ENCODE measurements at regions not wholly inside any gene's neighbourhood (a gene's known extent, or its start where the extent isn't known, plus 50 kb on each side); places are given as distances from the start of the nearest gene placed in this dataset.

DNA sequence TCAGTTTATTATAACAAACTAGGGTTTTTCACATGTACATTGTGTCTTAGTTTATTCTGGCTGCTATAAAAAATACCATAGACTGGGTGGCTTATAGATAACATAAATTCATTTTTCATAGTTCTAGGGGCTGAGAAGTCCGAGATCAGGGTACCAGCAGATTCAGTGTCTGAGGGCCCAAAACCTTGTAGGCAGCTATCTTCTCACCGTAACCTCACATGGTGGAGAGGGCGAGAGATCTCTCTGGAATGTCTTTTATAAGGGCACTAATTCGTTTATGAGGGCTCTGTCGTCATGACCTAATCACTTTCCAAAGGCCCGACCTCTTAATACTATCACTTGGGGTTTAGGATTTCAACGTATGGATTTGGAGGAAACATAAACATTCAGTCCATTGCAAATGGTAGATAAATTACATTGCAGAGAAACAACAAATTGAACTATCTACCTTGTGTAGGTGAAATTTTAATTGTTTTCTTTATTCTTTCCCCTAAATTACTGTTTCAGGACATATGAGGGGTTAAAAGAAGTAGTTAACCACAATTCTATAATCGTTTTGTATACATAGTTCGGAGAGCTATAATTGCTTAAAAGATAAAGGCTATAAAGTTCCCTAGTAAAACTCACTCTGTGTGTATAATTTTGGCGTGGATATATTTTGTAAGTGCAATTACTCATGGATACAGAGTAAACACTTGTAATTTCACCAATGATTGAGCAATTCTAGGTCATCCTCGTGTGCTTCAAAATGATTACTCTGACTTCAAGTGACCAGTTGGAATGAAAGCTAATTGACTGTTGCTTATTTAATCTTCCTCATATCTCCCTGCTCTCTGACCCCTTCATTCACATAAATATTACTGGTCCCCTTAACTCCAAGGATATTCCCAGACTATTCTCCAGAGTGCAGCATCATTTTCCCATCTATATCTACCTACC lies 247.5 kb upstream of the TMEM161B start:
- TF ChIP-seq, protein P1, sequence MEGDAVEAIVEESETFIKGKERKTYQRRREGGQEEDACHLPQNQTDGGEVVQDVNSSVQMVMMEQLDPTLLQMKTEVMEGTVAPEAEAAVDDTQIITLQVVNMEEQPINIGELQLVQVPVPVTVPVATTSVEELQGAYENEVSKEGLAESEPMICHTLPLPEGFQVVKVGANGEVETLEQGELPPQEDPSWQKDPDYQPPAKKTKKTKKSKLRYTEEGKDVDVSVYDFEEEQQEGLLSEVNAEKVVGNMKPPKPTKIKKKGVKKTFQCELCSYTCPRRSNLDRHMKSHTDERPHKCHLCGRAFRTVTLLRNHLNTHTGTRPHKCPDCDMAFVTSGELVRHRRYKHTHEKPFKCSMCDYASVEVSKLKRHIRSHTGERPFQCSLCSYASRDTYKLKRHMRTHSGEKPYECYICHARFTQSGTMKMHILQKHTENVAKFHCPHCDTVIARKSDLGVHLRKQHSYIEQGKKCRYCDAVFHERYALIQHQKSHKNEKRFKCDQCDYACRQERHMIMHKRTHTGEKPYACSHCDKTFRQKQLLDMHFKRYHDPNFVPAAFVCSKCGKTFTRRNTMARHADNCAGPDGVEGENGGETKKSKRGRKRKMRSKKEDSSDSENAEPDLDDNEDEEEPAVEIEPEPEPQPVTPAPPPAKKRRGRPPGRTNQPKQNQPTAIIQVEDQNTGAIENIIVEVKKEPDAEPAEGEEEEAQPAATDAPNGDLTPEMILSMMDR (IDR thresholded peaks at IDR 0.05): no peak
- no peaks in the 10 kb centered on the region for H3K9me3 ChIP-seq (ENCODE audit: control insufficient read depth in 1 of 2, insufficient read depth in 1 of 2, low read length in 2 of 2)
- Mint-ChIP-seq H3K4me1 (ENCODE audit: low read depth) (no peaks in the 10 kb centered on the region), H3K27me3 (peaks cover 39% of the 10 kb centered on the region), H3K27ac (no peak overlapping the region), H3K9me3 (no peaks in the 10 kb centered on the region), H3K4me3 (no peak overlapping the region), H3K36me3 (ENCODE audit: low read depth) (no peaks in the 10 kb centered on the region)
- H3K36me3 ChIP-seq (ENCODE audit: insufficient read depth, low read length): no peaks in the 10 kb centered on the region
- ATAC-seq (ENCODE audit: poor library complexity) (no peak), DNase-seq (no peak)
- no peak overlapping the region for H3K4me3 ChIP-seq (ENCODE audit: low read length)
- H3K27me3 ChIP-seq (ENCODE audit: control insufficient read depth in 1 of 2, insufficient read depth in 2 of 2, low read length in 2 of 2): peaks cover 7 to 8% of the 10 kb centered on the region in 2 experiments
- CTCF ChIA-PET: no interaction called here
- POLR2A ChIA-PET: no interaction called here
- no peak overlapping the region for H3K27ac ChIP-seq (ENCODE audit: low read depth in 1 of 2, low read length in 2 of 2)
- no peaks in the 10 kb centered on the region for H3K4me1 ChIP-seq (ENCODE audit: insufficient read depth, low read length)
- intact Hi-C loops (cut with DNase I, micrococcal nuclease): no loop called here

DNA sequence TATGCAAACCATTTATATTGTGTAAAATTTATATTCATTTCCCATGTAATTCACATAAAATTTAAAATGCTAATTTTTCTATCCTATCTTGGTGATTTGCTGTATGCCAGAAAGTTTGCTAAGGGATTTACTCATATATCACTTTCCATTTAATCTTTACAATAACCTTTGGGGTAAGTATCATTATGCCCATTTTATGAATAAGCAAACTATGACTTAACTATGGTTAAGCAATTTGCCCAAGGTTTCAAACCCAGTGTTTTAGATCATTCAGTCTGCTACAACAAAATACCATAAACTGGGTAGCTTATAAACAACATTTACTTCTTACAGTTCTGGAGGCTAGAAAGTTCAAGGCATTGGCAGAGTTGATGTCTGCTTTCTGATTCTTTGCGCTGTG lies 246.4 kb upstream of the TMEM161B start:
- DNase-seq (no peak), ATAC-seq (ENCODE audit: poor library complexity) (no peak)
- Histone ChIP-seq H3K27ac (ENCODE audit: low read depth in 1 of 2, low read length in 2 of 2) (no peak overlapping the region), H3K4me1 (ENCODE audit: insufficient read depth, low read length) (no peaks in the 10 kb centered on the region), H3K27me3 (ENCODE audit: control insufficient read depth in 1 of 2, insufficient read depth in 2 of 2, low read length in 2 of 2) (peaks cover 7 to 8% of the 10 kb centered on the region in 2 experiments), H3K36me3 (ENCODE audit: insufficient read depth, low read length) (no peaks in the 10 kb centered on the region), H3K9me3 (ENCODE audit: control insufficient read depth in 1 of 2, insufficient read depth in 1 of 2, low read length in 2 of 2) (no peaks in the 10 kb centered on the region), H3K4me3 (ENCODE audit: low read length) (no peak overlapping the region)
- Mint-ChIP-seq H3K9me3 (no peaks in the 10 kb centered on the region), H3K27me3 (peaks cover 37% of the 10 kb centered on the region), H3K27ac (no peak overlapping the region), H3K4me3 (no peak overlapping the region), H3K4me1 (ENCODE audit: low read depth) (no peaks in the 10 kb centered on the region), H3K36me3 (ENCODE audit: low read depth) (no peaks in the 10 kb centered on the region)
- intact Hi-C loops (cut with DNase I, micrococcal nuclease): no loop called here
- TF ChIP-seq, protein P1 (IDR thresholded peaks at IDR 0.05): no peak
- ChIA-PET CTCF (no interaction called here), POLR2A (no interaction called here)

DNA sequence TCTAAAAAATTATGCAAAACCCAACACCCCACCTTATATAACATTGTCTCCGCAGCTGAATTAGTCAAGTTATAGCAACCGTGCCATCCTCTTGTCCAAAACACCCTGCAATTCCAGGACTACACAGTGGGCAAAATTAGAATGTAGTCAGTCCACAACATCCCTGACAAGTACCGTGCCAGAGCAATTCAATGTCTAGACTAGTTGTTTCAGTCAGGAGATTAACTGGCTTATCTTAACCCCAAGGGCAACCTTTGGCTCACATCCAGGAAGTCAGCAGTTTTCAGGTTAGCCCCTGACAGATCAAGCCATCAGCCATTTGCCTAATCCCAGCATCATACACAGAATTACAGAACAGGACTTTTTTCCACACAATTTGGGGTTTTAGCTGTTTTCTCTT lies 240.8 kb upstream of the TMEM161B start:
- peaks cover 5 to 10% of the 10 kb centered on the region in 2 experiments for H3K27me3 ChIP-seq (ENCODE audit: control insufficient read depth in 1 of 2, insufficient read depth in 2 of 2, low read length in 2 of 2)
- no peaks in the 10 kb centered on the region for H3K9me3 Mint-ChIP-seq
- no peak overlapping the region for H3K27ac Mint-ChIP-seq
- DNase-seq: no peak
- no peaks in the 10 kb centered on the region for H3K36me3 Mint-ChIP-seq (ENCODE audit: low read depth)
- no peaks in the 10 kb centered on the region for H3K9me3 ChIP-seq (ENCODE audit: control insufficient read depth in 1 of 2, insufficient read depth in 1 of 2, low read length in 2 of 2)
- POLR2A ChIA-PET: no interaction called here
- no peak overlapping the region for H3K27ac ChIP-seq (ENCODE audit: low read depth in 1 of 2, low read length in 2 of 2)
- no peak overlapping the region for H3K4me3 ChIP-seq (ENCODE audit: low read length)
- peaks cover 10% of the 10 kb centered on the region for H3K27me3 Mint-ChIP-seq
- intact Hi-C loops (cut with DNase I, micrococcal nuclease): no loop called here
- no peaks in the 10 kb centered on the region for H3K36me3 ChIP-seq (ENCODE audit: insufficient read depth, low read length)
- no peak overlapping the region for H3K4me3 Mint-ChIP-seq
- no peak for ATAC-seq (ENCODE audit: poor library complexity)
- TF ChIP-seq, protein P1 (IDR thresholded peaks at IDR 0.05): no peak
- CTCF ChIA-PET: no interaction called here
- H3K4me1 Mint-ChIP-seq (ENCODE audit: low read depth): no peaks in the 10 kb centered on the region
- no peaks in the 10 kb centered on the region for H3K4me1 ChIP-seq (ENCODE audit: insufficient read depth, low read length)

Measured in CD4-positive, alpha-beta T cell (primary cell).